ENCODE measurements at regions not wholly inside any gene's neighbourhood (a gene's known extent, or its start where the extent isn't known, plus 50 kb on each side); places are given as distances from the start of the nearest gene placed in this dataset.

DNA sequence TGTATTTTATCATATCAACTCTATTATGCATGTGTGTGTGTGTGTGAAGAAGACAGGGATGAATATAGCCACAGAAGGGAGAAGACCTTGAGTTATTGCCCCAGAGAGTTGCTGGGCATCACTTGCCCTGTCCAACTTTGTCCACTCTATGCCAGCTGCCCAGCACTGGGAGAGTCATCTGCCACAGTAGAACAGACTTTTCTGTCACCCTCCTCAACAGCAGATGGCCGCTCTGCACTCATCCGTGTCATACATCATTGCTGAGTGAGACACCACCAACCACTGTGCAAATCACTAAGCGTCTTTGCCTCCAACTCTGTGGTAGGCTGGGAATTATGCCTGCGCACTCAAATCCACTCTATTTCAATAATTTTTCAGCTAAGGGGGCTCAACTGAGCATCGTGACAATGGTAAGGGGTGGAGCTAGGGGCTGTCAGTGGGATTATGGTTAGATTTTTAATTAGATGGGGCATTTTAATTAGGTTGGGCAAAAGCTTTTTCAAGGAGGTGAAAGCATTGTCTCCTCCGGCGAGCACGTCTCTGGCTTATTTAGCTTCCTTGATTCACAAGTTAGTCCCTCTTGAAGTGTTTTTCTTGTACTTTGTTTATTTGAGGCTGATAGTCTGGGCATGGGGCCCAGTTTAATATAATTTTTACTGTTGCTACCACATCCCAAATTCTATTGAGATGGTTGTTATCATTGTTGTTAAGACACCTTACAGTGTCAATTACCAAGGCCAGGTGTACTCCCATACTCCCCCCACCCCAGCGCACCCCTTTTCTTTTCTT is 100.1 kb upstream of the KLF3 start:
- Histone ChIP-seq H3K27ac (peak overlapping the region; percentile 61), H3K27me3 (ENCODE audit: insufficient read depth, low read depth, severe bottlenecking) (no peaks in the 10 kb centered on the region), H3K36me3 (no peaks in the 10 kb centered on the region), H3K4me3 (ENCODE audit: low read depth, low read length) (peak overlapping the region; percentile 20), H3K9me3 (ENCODE audit: severe bottlenecking) (no peaks in the 10 kb centered on the region)
- TF ChIP-seq, protein P1, sequence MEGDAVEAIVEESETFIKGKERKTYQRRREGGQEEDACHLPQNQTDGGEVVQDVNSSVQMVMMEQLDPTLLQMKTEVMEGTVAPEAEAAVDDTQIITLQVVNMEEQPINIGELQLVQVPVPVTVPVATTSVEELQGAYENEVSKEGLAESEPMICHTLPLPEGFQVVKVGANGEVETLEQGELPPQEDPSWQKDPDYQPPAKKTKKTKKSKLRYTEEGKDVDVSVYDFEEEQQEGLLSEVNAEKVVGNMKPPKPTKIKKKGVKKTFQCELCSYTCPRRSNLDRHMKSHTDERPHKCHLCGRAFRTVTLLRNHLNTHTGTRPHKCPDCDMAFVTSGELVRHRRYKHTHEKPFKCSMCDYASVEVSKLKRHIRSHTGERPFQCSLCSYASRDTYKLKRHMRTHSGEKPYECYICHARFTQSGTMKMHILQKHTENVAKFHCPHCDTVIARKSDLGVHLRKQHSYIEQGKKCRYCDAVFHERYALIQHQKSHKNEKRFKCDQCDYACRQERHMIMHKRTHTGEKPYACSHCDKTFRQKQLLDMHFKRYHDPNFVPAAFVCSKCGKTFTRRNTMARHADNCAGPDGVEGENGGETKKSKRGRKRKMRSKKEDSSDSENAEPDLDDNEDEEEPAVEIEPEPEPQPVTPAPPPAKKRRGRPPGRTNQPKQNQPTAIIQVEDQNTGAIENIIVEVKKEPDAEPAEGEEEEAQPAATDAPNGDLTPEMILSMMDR (IDR thresholded peaks at IDR 0.05; ENCODE audit: low read depth, low read length) = no peak
- peak; percentile 89 for DNase-seq

DNA sequence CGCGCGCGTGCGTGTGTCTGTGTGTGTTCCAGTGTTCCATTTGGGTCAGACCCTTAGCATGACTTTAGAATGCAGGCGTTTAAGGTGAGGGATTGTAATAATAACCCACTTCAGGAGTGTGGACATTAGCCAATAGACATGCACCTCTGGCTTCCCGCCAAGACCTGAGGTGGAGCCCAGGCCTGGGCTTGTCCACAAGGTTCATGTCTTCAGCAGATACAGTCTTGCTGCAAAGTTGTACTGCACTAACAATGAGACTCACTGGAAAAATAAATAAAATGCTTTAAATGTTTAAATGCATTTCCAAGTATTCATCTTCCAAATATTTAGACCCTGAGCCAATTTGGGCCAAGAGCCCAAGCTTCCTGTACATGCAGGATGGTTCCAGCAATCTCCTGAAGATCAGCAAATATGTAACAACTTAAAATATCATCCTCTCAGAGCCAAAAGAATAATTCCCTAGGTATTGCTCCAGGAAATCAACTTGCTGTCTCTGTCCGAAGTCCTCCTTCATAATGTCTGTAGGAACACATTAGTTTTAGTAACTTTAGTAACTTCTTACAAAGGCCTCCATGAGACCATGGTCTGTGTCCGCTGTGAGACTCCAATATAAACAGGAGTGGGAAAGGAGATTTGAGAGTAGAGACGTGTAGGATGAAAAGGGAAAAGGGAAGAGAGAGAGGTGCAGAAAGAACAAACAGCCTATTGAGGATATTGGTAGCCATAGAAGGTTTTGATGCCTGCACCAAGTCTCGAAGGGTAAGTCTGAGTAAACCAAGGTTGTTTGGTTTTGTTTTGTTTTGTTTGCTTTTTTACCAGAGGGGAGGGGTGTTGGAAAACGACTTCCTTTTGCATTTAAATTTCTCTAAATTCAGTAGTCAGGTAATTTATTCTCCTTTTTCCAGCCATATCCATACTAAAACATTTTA is 98.5 kb upstream of the KLF3 start:
- no peak for DNase-seq
- Histone ChIP-seq H3K27me3 (ENCODE audit: insufficient read depth, low read depth, severe bottlenecking) (no peaks in the 10 kb centered on the region), H3K36me3 (no peaks in the 10 kb centered on the region), H3K4me3 (ENCODE audit: low read depth, low read length) (no peak overlapping the region), H3K27ac (no peak overlapping the region), H3K9me3 (ENCODE audit: severe bottlenecking) (no peaks in the 10 kb centered on the region)
- TF ChIP-seq, protein P1 (IDR thresholded peaks at IDR 0.05; ENCODE audit: low read depth, low read length) = no peak

DNA sequence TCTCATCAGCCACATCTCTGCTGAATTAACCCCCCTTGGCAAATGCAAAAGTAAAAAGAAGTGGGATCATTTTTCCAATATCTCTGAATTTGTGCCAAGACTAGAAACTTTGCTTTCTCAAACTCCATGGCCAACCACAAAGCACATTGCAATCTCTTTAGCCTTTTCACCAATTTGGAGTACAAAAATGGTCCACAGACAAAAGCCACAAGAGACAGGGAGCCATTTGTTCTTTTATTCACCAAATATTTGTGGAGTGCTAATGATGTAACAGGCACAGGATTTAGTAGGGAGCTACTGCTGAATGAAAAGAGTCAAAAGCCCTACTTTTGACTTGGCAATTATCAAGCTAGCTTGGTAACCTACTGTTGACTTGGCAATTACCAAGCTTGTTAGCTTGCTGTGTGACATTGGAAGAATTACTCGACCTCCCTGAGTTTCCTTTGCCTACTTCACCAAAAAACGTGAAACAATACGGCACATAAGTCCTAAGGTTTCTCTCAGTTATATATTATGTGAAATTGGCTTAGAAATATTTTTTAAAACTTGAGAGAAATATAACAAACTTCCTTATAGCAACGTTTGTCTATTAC is 97.1 kb upstream of the KLF3 start:
- DNase-seq = no peak
- H3K27me3 ChIP-seq (ENCODE audit: insufficient read depth, low read depth, severe bottlenecking) = no peaks in the 10 kb centered on the region
- no peaks in the 10 kb centered on the region for H3K36me3 ChIP-seq
- H3K27ac ChIP-seq = no peak overlapping the region
- no peak overlapping the region for H3K4me3 ChIP-seq (ENCODE audit: low read depth, low read length)
- H3K9me3 ChIP-seq (ENCODE audit: severe bottlenecking) = no peaks in the 10 kb centered on the region
- TF ChIP-seq, protein P1 (IDR thresholded peaks at IDR 0.05; ENCODE audit: low read depth, low read length) = no peak

DNA sequence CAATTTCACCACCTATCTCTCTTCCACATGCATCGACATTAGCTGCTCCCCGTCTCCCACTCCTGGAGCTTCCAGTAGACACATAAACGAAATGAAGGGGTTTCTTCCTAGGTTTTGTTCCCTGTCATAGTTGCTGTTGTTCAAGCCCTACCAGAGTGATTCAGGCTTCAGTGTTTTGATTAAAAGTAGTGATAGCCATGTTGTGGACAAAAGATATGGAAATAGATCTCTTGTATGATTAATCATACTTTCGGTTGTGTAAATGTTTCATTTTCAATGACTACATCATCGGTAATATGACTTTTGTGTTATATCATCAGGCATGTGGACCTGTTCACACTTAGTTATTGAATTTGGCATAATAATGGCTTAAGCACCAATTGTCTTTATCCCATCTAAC is 96.5 kb upstream of the KLF3 start:
- DNase-seq = no peak
- Histone ChIP-seq H3K27ac (no peak overlapping the region), H3K4me3 (ENCODE audit: low read depth, low read length) (no peak overlapping the region), H3K36me3 (no peaks in the 10 kb centered on the region), H3K27me3 (ENCODE audit: insufficient read depth, low read depth, severe bottlenecking) (no peaks in the 10 kb centered on the region), H3K9me3 (ENCODE audit: severe bottlenecking) (no peaks in the 10 kb centered on the region)
- TF ChIP-seq, protein P1 (IDR thresholded peaks at IDR 0.05; ENCODE audit: low read depth, low read length) = no peak

DNA sequence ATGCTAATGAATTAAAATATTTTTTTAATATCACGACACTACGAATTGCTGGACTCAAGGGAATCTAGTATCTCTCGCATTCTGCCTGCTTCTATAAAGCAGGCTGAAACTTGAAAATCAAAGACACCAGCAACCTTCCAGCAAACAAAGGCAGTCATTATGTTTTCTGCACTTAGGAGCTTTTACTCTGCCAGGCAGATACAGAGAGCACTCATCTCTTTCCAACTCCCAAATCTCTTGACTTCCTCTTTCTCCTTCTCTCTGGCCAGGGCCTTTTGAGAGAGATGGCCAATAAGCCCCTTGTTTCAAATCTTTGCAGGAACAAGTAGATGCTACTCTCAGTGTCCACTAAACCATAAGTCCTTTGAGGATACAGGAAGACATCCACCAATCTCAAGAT is 95.2 kb upstream of the KLF3 start:
- peaks cover 2% of the 10 kb centered on the region for H3K9me3 ChIP-seq (ENCODE audit: severe bottlenecking)
- no peak overlapping the region for H3K4me3 ChIP-seq (ENCODE audit: low read depth, low read length)
- no peaks in the 10 kb centered on the region for H3K27me3 ChIP-seq (ENCODE audit: insufficient read depth, low read depth, severe bottlenecking)
- no peak for DNase-seq
- H3K27ac ChIP-seq = no peak overlapping the region
- TF ChIP-seq, protein P1 (IDR thresholded peaks at IDR 0.05; ENCODE audit: low read depth, low read length) = no peak
- no peaks in the 10 kb centered on the region for H3K36me3 ChIP-seq

Data from WERI-Rb-1 (cell line).